ENCODE measurements at regions not wholly inside any gene's neighbourhood (a gene's known extent, or its start where the extent isn't known, plus 50 kb on each side); places are given as distances from the start of the nearest gene placed in this dataset.

DNA sequence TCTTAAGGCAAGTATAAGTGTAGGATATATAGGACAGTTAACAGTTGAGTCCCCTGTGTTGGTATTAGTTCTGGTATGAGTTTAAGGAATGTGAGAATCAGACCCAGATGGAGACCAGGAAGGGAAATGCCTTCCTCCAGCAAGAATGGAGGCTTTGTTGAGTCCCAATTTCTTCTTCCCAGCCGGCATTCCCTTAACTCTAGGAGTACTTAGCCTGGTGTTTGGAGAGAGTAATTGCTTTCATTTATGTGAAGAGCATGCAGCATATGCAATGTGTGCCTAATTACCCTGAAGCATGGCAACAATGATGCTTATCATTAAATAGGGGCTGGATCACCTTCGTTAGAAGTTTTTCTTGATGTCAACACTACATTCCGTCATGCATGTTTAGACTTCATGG is 225.9 kb upstream of the XYLT1 start (continued):
- TF ChIP-seq, protein P1, sequence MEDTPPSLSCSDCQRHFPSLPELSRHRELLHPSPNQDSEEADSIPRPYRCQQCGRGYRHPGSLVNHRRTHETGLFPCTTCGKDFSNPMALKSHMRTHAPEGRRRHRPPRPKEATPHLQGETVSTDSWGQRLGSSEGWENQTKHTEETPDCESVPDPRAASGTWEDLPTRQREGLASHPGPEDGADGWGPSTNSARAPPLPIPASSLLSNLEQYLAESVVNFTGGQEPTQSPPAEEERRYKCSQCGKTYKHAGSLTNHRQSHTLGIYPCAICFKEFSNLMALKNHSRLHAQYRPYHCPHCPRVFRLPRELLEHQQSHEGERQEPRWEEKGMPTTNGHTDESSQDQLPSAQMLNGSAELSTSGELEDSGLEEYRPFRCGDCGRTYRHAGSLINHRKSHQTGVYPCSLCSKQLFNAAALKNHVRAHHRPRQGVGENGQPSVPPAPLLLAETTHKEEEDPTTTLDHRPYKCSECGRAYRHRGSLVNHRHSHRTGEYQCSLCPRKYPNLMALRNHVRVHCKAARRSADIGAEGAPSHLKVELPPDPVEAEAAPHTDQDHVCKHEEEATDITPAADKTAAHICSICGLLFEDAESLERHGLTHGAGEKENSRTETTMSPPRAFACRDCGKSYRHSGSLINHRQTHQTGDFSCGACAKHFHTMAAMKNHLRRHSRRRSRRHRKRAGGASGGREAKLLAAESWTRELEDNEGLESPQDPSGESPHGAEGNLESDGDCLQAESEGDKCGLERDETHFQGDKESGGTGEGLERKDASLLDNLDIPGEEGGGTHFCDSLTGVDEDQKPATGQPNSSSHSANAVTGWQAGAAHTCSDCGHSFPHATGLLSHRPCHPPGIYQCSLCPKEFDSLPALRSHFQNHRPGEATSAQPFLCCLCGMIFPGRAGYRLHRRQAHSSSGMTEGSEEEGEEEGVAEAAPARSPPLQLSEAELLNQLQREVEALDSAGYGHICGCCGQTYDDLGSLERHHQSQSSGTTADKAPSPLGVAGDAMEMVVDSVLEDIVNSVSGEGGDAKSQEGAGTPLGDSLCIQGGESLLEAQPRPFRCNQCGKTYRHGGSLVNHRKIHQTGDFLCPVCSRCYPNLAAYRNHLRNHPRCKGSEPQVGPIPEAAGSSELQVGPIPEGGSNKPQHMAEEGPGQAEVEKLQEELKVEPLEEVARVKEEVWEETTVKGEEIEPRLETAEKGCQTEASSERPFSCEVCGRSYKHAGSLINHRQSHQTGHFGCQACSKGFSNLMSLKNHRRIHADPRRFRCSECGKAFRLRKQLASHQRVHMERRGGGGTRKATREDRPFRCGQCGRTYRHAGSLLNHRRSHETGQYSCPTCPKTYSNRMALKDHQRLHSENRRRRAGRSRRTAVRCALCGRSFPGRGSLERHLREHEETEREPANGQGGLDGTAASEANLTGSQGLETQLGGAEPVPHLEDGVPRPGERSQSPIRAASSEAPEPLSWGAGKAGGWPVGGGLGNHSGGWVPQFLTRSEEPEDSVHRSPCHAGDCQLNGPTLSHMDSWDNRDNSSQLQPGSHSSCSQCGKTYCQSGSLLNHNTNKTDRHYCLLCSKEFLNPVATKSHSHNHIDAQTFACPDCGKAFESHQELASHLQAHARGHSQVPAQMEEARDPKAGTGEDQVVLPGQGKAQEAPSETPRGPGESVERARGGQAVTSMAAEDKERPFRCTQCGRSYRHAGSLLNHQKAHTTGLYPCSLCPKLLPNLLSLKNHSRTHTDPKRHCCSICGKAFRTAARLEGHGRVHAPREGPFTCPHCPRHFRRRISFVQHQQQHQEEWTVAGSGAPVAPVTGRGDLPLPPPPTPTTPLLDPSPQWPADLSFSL (CRISPR knock-in tag; IDR thresholded peaks at IDR 0.05) = no peak
- TF ChIP-seq FOXM1 (CRISPR knock-in tag; IDR thresholded peaks at IDR 0.05) (no peak), MLX (CRISPR knock-in tag; IDR thresholded peaks at IDR 0.05) (no peak), ZNF547 (CRISPR knock-in tag; IDR thresholded peaks at IDR 0.05) (no peak), ZNF546 (CRISPR knock-in tag; conservative IDR thresholded peaks at IDR 0.05) (no peak)

DNA sequence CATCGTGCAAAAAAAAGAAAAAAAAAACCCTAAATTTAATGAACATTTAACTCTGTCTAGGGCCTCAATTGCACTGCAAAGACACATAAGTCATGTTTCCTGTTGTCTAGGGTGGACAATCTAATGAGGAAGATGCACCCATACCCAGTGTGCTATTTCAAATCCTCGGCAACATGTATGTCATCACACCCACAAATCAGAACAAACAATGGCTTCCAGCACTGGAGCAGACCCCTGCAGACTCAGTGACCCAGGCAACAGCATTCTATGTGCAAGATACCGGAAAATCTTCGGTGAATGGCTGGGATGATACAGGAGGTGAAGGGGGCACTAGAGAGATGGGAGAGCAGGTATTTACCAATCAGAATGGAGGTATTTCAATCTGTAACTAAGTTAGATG is 221.7 kb upstream of the XYLT1 start:
- in situ Hi-C loops (cut with HindIII; ENCODE audit: extremely low pct_ligation_motif_present, low pct_unique_long_range_greater_than_20kb) = no loop called here
- intact Hi-C loops (cut with micrococcal nuclease; ENCODE audit: unreplicated experiment) = no loop called here
- H3K4me2 ChIP-seq (ENCODE audit: low read depth, low read length) = no peak overlapping the region
- no peaks in the 10 kb centered on the region; a peak in 1 of 5 replicates for H3K27me3 ChIP-seq (ENCODE audit: control insufficient read depth in 1 of 2, insufficient read depth in 2 of 2, low read length in 2 of 2)
- CTCF ChIA-PET (ENCODE audit: low intra/inter-chr PET ratio, low total read pairs) = no interaction called here
- POLR2A ChIA-PET = no interaction called here
- H3K27ac ChIP-seq (ENCODE audit: extremely low read length, insufficient read depth, low read length) = no peak overlapping the region
- H3K4me1 ChIP-seq (ENCODE audit: insufficient read depth, low read length) = no peaks in the 10 kb centered on the region
- H3K36me3 ChIP-seq (replicated peaks in 1 of 2; ENCODE audit: control insufficient read depth in 1 of 2, insufficient read depth in 2 of 2, low read length in 2 of 2) = no peaks in the 10 kb centered on the region
- H3K9me3 ChIP-seq (ENCODE audit: low read length) = no peaks in the 10 kb centered on the region
- no peak overlapping the region for H3K4me3 ChIP-seq (replicated peaks in 1 of 3; ENCODE audit: insufficient read depth in 1 of 3, low read depth in 2 of 3, low read length in 3 of 3)
- no peak overlapping the region for H3K9ac ChIP-seq (ENCODE audit: insufficient read depth, low read depth, low read length)
- BruUV-seq (replicated peaks) = no TSS peak
- DNase-seq (ENCODE audit: low spot score) = no peak
- FAIRE-seq = no peak
- no peak for ATAC-seq
- 2% methylated on average over 4 of the region's 4 CpGs for WGBS (ENCODE audit: low lambda C conversion rate)
- H3K79me2 ChIP-seq (ENCODE audit: insufficient read depth, low read length) = no peaks in the 10 kb centered on the region
- no peak overlapping the region for H2AFZ ChIP-seq (ENCODE audit: low read length)
- TF ChIP-seq, protein P2, sequence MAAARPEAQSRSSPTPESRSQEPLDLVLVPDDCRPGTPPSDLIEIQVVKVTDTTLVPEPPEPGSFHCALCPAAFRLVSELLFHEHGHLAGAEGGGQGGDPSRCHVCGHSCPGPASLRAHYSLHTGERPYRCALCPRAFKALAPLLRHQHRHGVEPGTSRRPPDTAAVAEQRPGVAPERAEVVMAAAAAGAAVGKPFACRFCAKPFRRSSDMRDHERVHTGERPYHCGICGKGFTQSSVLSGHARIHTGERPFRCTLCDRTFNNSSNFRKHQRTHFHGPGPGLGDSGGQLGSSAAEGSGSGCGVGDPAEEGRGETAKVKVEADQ (CRISPR knock-in tag; IDR thresholded peaks at IDR 0.05; ENCODE audit: borderline replicate concordance) = no peak
- TF ChIP-seq ZNF674 (CRISPR knock-in tag; IDR thresholded peaks at IDR 0.05; ENCODE audit: low read depth) (no peak), SKI (IDR thresholded peaks at IDR 0.05; ENCODE audit: partially characterized antibody) (no peak)
- no peaks in the 10 kb centered on the region for H4K20me1 ChIP-seq (ENCODE audit: insufficient read depth, low read length)

All from HepG2 (cell line).